HepG2 (cell line): ENCODE measurements at regions not wholly inside any gene's neighbourhood (a gene's known extent, or its start where the extent isn't known, plus 50 kb on each side); places are given as distances from the start of the nearest gene placed in this dataset.

Experiments used
- CENPX ChIP-seq: sonication (generic); formaldehyde crosslinking; IDR thresholded peaks from 2 replicates; pipeline ENCODE4 v1.9.0; 2021; ENCODE audit warnings: mild to moderate bottlenecking, missing genetic modification reagents, moderate library complexity
- CHD2 ChIP-seq: IDR thresholded peaks from 2 replicates; pipeline ENCODE4 v1.6.1; 2011; ENCODE audit warnings: low read depth, low read length, improper control_type of control experiment
- FOXA1 ChIP-seq, 2 experiments: fragments of 450-650 bp in 1 of 2; sonication (generic) in 1 of 2; formaldehyde crosslinking in 1 of 2; IDR thresholded peaks; 2 replicates each; pipeline versions ENCODE4 v1.4.0 to v1.6.1; 2016 to 2020; ENCODE audit warnings: missing genetic modification reagents in 1 of 2
- MED8 ChIP-seq: sonication (generic); formaldehyde crosslinking; IDR thresholded peaks from 2 replicates; pipeline ENCODE4 v1.8.1; 2023; ENCODE audit warnings: mild to moderate bottlenecking, missing genetic modification reagents; ENCODE audit not compliant: insufficient replicate concordance
- NFE2L1 ChIP-seq: sonication (generic); formaldehyde crosslinking; IDR thresholded peaks from 2 replicates; pipeline ENCODE4 v1.4.0; 2020; ENCODE audit warnings: missing genetic modification reagents, mild to moderate bottlenecking, borderline replicate concordance
- POLR2AphosphoS2 ChIP-seq: IDR thresholded peaks from 2 replicates; pipeline ENCODE4 v1.6.1; 2011; ENCODE audit warnings: low read depth, low read length, improper control_type of control experiment
- TP53 ChIP-seq: sonication (generic); formaldehyde crosslinking; conservative IDR thresholded peaks from 2 replicates; pipeline ENCODE4 v1.4.0; 2020; ENCODE audit warnings: missing genetic modification reagents
- WIZ ChIP-seq: sonication (generic); formaldehyde crosslinking; IDR thresholded peaks from 2 replicates; pipeline ENCODE4 v1.5.1; 2020; ENCODE audit warnings: mild to moderate bottlenecking, missing genetic modification reagents
- ZNF205 ChIP-seq: IDR thresholded peaks from 2 replicates; pipeline ENCODE4 v1.6.1; 2018; ENCODE audit warnings: missing biosample characterization, missing genetic modification reagents
- ZNF232 ChIP-seq: sonication (generic); formaldehyde crosslinking; IDR thresholded peaks from 2 replicates; pipeline ENCODE4 v1.4.0; 2020; ENCODE audit warnings: missing genetic modification reagents, borderline replicate concordance
- ZNF678 ChIP-seq: sonication (generic); formaldehyde crosslinking; IDR thresholded peaks from 2 replicates; pipeline ENCODE4 v1.4.0; 2020; ENCODE audit warnings: mild to moderate bottlenecking, missing genetic modification reagents
- TF ChIP-seq, protein P1 (sequence below): sonication (generic); formaldehyde crosslinking; IDR thresholded peaks from 2 replicates; pipeline ENCODE4 v1.5.1; 2020; ENCODE audit warnings: mild to moderate bottlenecking, moderate library complexity, missing genetic modification reagents
- TF ChIP-seq, protein P2 (sequence below): sonication (generic); formaldehyde crosslinking; IDR thresholded peaks from 2 replicates; pipeline ENCODE4 v1.5.1; 2020; ENCODE audit warnings: mild to moderate bottlenecking, missing genetic modification reagents, borderline replicate concordance
- TF ChIP-seq, protein P3 (sequence below): sonication (generic); formaldehyde crosslinking; IDR thresholded peaks from 2 replicates; pipeline ENCODE4 v1.4.0; 2020; ENCODE audit warnings: low read depth, mild to moderate bottlenecking, missing genetic modification reagents
- TF ChIP-seq, protein P4 (sequence below): sonication (generic); formaldehyde crosslinking; IDR thresholded peaks from 2 replicates; pipeline ENCODE4 v1.4.0; 2020; ENCODE audit warnings: missing genetic modification reagents
- TF ChIP-seq, protein P5 (sequence below): sonication (generic); formaldehyde crosslinking; conservative IDR thresholded peaks from 2 replicates; pipeline ENCODE4 v1.8.0; 2022; ENCODE audit warnings: low read depth, missing genetic modification reagents
- TF ChIP-seq, protein P6 (sequence below): fragments of 450-650 bp; IDR thresholded peaks from 2 replicates; pipeline ENCODE4 v1.6.1; 2016
- TF ChIP-seq, protein P7 (sequence below): sonication (generic); formaldehyde crosslinking; IDR thresholded peaks from 2 replicates; pipeline ENCODE4 v1.5.1; 2020; ENCODE audit warnings: missing genetic modification reagents, mild to moderate bottlenecking, borderline replicate concordance

DNA sequence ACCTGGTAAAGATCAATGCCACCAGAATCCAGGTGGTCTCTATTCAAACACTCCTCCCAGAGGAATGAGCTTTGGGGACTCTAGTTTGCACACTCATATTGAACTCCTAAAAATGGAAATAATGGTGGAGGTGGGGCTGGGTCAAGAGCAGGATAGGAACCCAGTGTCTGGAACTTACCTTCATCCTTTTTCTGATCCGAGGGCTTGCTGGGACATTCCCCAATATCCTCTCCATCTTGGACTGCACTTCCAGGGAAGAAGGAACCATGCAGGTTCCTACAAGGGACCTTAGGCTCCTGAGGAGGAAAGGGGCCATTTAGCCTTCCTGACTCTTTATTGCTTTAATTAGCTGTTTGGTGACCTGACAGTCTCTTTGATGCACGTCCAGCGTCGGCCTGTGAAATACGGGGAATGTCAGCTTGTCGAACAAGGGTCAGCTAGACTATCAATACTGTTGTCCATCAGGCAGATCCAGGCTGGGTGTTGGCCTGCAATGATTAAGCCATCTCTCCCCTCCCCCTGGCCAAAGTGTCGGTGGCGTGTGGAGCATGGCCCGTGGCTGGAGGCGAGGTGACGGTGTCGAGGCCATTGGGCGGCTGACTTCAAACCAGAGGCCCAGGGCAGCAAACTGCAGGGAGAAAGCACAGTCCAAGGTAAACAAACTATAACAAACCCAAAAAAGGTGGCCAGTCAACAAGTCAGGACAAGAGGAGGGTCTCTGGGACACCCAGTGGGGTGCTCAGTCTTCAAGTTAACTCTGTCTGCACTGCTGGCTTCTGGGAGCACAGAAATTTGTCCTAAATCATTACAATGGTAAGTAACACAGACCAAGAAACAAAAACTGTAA, 405.2 kb upstream of the TBX3 start (continued):
- TF ChIP-seq, protein P1, sequence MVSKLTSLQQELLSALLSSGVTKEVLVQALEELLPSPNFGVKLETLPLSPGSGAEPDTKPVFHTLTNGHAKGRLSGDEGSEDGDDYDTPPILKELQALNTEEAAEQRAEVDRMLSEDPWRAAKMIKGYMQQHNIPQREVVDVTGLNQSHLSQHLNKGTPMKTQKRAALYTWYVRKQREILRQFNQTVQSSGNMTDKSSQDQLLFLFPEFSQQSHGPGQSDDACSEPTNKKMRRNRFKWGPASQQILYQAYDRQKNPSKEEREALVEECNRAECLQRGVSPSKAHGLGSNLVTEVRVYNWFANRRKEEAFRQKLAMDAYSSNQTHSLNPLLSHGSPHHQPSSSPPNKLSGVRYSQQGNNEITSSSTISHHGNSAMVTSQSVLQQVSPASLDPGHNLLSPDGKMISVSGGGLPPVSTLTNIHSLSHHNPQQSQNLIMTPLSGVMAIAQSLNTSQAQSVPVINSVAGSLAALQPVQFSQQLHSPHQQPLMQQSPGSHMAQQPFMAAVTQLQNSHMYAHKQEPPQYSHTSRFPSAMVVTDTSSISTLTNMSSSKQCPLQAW (CRISPR knock-in tag) = peak; percentile 98
- TF ChIP-seq FOXA1 (IDR thresholded peaks at IDR 0.05) (no peak), FOXA1 (CRISPR knock-in tag; IDR thresholded peaks at IDR 0.05) (peak; percentile 90), CENPX (no peak), ZNF205 (peak; percentile 91), MED8 (CRISPR knock-in tag) (peak; percentile 91), ZNF232 (peak; percentile 70; the same call in 1 of the 2 replicates), CHD2 (peak; percentile 77), POLR2AphosphoS2 (no peak), ZNF678 (peak; percentile 75; the same call in 1 of the 2 replicates), NFE2L1 (CRISPR knock-in tag) (no peak), TP53 (CRISPR knock-in tag) (no peak), WIZ (0 out of 2 replicates have a peak, but pooled peaks have one; percentile 49)
- TF ChIP-seq, protein P2, sequence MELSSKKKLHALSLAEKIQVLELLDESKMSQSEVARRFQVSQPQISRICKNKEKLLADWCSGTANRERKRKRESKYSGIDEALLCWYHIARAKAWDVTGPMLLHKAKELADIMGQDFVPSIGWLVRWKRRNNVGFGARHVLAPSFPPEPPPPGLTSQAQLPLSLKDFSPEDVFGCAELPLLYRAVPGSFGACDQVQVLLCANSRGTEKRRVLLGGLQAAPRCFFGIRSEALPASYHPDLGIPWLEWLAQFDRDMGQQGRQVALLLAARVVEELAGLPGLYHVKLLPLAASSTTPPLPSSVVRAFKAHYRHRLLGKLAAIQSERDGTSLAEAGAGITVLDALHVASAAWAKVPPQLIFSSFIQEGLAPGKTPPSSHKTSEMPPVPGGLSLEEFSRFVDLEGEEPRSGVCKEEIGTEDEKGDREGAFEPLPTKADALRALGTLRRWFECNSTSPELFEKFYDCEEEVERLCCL (CRISPR knock-in tag) = no peak
- TF ChIP-seq, protein P3, sequence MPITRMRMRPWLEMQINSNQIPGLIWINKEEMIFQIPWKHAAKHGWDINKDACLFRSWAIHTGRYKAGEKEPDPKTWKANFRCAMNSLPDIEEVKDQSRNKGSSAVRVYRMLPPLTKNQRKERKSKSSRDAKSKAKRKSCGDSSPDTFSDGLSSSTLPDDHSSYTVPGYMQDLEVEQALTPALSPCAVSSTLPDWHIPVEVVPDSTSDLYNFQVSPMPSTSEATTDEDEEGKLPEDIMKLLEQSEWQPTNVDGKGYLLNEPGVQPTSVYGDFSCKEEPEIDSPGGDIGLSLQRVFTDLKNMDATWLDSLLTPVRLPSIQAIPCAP (CRISPR knock-in tag) = no peak
- TF ChIP-seq, protein P4, sequence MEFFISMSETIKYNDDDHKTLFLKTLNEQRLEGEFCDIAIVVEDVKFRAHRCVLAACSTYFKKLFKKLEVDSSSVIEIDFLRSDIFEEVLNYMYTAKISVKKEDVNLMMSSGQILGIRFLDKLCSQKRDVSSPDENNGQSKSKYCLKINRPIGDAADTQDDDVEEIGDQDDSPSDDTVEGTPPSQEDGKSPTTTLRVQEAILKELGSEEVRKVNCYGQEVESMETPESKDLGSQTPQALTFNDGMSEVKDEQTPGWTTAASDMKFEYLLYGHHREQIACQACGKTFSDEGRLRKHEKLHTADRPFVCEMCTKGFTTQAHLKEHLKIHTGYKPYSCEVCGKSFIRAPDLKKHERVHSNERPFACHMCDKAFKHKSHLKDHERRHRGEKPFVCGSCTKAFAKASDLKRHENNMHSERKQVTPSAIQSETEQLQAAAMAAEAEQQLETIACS (CRISPR knock-in tag) = no peak
- TF ChIP-seq, protein P5, sequence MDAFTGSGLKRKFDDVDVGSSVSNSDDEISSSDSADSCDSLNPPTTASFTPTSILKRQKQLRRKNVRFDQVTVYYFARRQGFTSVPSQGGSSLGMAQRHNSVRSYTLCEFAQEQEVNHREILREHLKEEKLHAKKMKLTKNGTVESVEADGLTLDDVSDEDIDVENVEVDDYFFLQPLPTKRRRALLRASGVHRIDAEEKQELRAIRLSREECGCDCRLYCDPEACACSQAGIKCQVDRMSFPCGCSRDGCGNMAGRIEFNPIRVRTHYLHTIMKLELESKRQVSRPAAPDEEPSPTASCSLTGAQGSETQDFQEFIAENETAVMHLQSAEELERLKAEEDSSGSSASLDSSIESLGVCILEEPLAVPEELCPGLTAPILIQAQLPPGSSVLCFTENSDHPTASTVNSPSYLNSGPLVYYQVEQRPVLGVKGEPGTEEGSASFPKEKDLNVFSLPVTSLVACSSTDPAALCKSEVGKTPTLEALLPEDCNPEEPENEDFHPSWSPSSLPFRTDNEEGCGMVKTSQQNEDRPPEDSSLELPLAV (CRISPR knock-in tag) = no peak
- TF ChIP-seq, protein P6, sequence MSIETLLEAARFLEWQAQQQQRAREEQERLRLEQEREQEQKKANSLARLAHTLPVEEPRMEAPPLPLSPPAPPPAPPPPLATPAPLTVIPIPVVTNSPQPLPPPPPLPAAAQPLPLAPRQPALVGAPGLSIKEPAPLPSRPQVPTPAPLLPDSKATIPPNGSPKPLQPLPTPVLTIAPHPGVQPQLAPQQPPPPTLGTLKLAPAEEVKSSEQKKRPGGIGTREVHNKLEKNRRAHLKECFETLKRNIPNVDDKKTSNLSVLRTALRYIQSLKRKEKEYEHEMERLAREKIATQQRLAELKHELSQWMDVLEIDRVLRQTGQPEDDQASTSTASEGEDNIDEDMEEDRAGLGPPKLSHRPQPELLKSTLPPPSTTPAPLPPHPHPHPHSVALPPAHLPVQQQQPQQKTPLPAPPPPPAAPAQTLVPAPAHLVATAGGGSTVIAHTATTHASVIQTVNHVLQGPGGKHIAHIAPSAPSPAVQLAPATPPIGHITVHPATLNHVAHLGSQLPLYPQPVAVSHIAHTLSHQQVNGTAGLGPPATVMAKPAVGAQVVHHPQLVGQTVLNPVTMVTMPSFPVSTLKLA = 0 out of 2 replicates have a peak, but pooled peaks have one; percentile 20
- TF ChIP-seq, protein P7, sequence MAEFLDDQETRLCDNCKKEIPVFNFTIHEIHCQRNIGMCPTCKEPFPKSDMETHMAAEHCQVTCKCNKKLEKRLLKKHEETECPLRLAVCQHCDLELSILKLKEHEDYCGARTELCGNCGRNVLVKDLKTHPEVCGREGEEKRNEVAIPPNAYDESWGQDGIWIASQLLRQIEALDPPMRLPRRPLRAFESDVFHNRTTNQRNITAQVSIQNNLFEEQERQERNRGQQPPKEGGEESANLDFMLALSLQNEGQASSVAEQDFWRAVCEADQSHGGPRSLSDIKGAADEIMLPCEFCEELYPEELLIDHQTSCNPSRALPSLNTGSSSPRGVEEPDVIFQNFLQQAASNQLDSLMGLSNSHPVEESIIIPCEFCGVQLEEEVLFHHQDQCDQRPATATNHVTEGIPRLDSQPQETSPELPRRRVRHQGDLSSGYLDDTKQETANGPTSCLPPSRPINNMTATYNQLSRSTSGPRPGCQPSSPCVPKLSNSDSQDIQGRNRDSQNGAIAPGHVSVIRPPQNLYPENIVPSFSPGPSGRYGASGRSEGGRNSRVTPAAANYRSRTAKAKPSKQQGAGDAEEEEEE (CRISPR knock-in tag) = peak; percentile 67; the same call in 1 of the 2 replicates
